Embryonic facial prominence (tissue), 1 donor: ENCODE measurements at regions not wholly inside any gene's neighbourhood (a gene's known extent, or its start where the extent isn't known, plus 50 kb on each side); places are given as distances from the start of the nearest gene placed in this dataset.

Experiments
- DNase-seq: peaks from one replicate; pipeline ENCODE4 v3.0.0-alpha.2; 2016; ENCODE audit errors: extremely low spot score

DNA sequence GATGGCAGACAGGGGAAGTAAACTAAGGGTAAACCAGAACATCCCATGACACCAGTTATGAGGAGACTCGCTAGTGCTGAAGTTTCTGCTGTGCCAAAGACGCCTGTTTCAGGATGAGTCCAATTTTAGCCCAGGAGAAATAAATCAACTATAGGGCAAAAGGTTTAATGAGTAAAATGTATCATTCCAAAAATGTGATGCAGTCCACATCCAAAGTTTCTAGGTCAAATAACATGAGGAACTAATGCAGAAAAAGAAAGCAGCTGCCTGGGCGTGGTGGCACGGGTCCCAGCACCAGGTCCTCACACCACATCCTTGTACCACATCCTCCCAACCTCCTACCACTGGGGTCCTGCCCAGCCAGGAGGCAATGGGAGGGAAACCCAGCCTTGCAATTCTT is 126.9 kb upstream of the CTAGE1 start:
- DNase-seq, result no peak

DNA sequence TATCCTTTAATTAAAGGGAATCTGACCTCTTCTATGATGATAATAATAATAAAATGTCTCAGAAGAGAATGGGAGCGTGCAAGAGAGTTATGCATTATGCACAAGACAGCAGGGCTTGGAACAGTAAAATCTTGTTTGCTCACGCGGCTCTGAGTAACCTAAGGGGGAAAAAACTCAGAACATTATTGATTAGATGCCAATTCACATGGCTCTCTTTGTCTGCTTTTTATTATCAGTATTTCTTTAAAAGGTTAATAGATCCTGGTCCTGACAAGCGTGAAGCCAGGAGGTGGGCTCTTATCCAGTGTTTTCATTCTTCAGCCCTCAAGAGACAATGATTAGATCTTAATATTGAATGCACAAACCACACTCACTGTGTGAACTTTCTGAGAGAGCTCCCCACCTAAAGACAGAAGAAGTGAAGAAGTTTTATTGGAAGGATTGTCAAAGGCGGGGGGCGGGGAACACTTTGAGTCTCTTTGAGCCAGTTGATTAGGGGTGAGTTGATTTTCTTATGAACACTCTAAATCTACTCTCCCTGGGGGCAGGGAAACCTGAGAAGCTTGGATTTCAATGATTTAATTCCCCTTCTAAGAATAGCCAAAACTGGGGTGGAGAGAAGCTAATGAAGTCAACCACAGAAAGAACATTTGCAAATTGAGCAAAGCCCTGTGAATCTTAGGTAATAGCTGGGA is 127.5 kb upstream of the CTAGE1 start:
- no peak for DNase-seq

DNA sequence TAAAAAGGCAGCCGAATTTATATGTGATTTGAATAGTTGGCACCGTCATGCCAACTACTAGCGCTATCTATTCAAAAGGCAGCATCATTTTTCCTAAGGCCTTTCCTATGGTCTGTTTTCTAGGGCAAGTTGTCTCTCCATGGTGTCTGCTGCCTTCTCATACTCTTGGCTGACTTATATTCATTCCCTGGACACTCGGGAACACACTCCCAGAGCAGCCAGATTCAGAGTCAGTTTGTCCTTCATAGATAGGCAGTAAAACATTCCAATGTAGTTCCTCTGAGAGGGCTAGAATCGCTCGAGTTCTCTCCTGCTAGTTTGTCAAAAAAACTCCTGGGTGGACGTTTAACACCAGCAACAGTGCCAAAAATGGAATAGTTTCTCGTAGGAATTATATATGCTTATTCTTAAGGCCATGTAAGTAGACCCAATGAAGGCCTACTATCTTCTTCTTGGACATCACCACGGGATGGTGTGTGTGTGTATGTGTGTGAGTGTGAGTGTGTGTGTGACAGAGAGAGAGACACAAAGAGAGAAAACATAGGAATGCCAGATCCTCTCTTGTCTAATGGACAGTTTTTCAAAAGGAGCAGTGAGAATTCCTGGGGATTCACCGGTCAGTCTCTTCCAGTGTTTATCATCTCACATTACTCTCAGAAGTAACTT is 129.3 kb upstream of the CTAGE1 start:
- no peak for DNase-seq

DNA sequence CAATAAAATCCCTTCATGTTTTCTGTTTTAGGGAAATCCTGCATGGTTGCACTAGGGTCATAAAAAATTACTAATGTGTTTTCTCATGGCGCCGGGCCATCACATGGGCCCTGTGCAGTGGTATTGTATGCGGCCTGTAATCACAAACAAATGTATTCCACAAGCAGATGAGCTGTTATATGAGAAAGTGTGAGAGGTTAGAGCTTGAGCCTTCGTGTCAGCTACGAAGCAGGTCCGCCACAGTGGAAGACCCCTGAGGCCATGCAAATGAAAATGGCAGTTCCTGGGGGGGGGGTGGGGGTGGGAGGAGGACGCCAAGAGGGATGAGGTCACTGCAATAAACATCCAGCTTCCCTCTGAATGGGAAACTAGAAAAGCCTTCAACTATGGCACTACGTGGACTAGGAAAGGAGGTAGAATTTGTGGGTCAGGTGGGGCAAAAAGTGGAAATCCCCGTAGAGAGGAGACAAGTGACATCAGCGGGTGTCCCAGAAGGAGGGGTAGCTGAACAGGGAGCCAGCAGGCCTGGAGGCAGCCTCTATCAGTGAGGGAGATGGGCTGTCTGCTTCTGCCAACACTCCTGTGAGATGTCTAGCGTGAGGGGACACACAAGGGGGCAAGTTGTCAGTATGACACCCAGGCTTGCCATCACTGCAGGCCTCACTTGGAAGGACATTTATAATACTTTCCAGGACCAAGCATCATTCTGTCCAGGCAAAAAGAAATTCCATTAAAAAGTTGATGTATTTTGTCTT is 130.3 kb upstream of the CTAGE1 start:
- DNase-seq, result no peak

GRCh38 chr18:22549260-22549937 is 131.7 kb upstream of the CTAGE1 start:
- DNase-seq, result no peak

DNA sequence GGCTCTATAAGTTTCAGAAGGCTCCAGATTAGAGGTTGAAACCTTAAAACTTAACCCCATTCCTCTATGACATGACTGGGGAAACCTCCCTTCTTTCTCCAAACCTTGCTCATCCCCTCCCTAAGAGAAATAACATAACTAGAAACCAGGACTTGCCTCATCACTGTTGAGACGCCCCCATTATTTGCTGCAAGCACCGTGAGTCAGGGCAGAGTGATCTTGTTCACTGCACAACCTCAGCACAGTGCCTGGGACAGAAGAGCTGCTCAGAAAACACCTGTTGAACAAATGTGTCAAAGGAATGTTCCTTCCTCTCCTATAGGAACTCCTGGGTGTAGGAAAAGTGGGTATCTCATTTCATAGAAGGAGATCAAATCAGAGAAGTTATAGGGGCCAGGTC is 132.7 kb upstream of the CTAGE1 start:
- DNase-seq, result no peak

GRCh38 chr18:22550861-22551260 is 133.1 kb upstream of the CTAGE1 start:
- no peak for DNase-seq

DNA sequence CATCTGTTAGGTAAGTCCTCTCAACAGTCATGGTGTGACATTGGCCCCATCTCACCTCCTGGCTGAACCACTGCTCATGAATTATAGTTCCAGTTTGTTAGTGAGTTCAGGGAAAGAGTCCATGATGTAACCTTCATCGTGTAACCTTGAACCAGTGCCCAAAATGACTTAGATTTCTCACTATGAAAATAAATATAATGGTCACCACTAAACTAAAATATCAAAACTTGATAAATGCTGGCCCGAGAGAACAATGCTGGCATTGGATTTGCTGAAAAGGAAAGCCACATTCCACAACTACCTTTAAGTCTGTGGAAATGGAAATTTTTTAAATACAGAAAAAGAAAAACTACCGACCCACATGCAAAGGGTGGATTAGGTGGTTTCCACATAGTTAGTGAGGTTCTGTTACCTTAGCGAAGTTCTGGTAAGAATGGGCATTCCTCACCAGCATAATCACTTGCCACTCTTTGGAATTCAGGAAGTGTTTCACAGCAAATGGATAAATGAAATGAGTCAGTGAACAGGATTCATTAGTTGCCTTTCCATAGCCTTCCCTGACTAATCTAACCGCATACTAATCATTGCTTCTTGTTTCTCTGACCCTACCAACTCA is 133.9 kb upstream of the CTAGE1 start:
- DNase-seq, result no peak

GRCh38 chr18:22552254-22552653 is 134.5 kb upstream of the CTAGE1 start:
- no peak for DNase-seq

DNA sequence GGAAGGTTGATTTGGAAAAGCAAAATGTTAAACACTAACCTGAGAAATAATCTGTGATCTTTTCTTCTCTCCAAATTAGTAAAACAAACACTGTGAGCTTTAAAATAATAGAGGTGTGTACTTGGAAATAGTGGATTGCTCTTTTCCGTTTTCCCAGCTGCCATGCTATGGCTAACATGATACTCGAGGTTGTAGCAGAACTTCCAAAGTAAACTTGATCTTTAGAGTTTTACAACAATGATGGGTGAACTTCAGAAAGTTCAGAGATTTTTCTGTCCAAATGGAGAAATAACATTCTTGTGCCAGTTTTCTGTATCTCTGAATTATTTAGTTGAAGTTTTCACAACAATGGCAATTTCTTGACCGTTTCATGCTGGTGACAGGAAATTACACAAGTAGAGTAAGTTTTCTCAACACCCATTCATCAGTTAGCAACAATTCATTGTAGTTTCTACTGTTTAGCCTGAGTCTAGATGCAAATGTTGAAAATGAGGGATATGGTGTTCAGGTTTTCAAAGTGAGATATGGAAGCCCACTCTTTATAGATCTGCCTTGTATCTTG is 135.3 kb upstream of the CTAGE1 start:
- no peak for DNase-seq

DNA sequence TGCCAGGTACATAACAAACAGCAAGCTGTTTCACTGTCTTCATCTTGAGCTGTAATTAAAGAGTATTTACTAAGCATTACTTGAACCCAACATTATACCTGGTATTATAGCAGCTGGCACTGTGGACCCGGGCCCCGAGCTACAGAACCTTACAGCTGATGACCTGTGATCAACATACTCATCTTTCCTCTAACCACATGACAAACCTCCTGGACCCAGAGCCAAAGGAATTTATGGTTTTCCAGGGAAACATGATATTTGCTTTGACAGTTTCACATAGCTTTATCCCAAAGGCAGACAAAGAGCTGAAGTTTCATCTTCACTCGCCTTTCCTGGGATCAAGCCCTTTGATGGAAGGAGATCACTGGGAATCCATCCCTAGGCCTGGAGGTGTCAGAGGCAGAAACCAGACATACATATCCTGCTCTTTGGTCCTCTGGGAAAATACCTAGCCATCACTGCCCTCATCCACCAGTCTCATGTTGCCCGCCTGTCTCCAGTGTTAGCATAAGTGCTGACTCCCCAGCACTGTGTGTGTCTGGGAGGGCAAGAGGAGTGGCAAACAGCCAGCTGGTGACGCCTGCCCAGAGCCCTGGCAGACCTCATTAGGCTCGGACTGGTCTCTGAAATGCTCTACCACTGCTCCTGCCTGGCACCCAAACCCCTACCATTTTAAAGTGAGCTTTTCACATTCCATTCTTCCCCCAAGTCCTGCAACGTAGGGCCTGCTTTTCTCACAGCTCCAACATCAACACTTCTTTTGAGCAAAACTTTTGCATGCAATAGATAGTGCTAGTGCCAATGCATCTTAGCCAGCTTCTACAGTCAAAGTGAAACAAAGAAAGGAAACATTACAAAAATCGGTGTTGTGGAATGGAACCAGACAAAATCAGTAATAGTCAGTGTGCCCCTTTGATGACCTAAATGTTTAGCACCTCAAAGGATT is 138.8 kb upstream of the CTAGE1 start:
- DNase-seq, result no peak

GRCh38 chr18:22557168-22557941 is 139.6 kb upstream of the CTAGE1 start:
- no peak for DNase-seq

DNA sequence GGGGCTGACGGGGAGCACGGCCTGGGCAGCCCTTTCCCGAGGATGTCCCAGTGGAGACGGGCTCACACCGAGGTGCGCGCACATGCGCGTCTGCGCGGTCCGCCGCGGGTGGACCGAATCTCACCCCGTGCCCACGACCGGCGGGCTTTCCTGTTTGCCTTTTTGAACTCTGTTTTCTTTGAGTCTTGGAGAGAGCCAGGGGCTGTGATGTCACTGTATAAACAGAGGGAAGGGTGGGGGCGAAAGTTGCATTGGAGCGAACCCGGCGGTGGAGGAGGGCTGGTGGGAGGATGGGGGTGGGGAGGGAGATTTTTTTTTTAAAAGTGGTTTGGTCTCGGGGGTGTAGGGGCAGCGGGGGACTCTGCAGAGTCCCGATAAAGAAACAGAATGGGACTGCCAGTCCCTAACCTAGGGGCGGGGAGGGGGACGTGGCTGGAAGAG is 141.2 kb upstream of the CTAGE1 start:
- DNase-seq, result no peak

DNA sequence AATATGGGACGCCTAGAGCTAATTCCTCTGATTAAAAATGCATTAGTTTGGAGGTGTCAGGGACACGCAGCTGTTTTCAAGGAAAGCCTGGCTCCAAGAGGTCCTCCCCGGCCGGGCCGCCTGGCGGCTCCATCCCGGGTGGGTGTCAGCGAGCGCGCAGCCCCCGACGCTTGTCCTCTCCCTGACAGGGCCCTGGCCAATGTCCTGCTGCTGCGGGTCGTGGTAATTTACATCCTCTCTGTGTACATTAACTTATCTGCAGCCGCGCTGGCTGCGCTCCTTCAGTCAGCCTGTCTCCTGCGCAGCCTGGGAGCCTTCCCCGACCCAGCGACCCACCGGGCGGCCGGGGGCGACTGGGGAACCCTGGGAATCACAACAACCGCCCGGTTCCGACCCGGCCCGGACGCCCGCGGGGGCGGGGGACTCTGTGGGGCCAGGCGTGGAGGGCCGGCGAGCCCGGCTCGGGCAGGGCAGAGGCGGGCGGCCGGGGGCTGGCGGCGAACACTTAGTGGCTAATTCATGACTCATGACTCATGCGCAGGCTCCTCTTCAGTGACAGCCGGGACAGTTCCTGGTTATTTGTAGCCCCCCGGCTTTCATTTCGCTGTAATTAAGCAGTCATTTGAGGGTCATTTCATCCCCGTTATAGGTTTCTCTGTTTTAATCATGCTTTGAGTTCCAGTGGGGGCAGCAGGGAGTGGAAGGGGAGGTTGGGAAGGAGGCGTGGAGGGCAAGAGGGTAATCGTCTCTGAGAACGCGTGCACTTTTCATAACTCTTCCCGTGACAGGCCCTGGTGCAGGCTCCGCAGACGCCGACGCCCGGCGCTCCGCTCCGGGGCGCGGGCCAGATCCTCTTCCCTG is 141.9 kb upstream of the CTAGE1 start:
- no peak for DNase-seq

- no peak for DNase-seq
These were observed 142.5 kb upstream of the CTAGE1 start for GRCh38 chr18:22560275-22560610.

- no peak for DNase-seq
These were observed 143.1 kb upstream of the CTAGE1 start for GRCh38 chr18:22560797-22561196.

DNA sequence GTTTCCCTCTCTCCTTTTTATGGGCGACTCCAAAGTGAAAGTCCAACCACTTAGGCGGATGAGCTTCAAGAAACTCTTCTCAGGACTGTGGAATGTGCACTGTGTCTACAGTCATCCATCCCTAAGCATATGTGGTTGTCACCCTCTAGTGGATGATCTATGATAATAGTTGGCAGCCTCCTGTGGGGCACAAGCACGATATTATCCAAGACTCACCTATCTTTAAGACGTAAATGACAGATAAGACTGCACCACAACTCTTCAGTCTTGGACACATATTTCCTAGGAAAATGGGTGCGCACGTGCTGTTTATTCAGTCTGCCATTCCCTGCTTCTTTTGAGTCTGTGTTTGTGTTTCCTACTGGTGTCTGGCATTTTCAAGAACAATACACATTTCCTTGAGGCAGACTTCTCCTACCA is 145.5 kb upstream of the CTAGE1 start:
- DNase-seq, result peak; percentile 48

DNA sequence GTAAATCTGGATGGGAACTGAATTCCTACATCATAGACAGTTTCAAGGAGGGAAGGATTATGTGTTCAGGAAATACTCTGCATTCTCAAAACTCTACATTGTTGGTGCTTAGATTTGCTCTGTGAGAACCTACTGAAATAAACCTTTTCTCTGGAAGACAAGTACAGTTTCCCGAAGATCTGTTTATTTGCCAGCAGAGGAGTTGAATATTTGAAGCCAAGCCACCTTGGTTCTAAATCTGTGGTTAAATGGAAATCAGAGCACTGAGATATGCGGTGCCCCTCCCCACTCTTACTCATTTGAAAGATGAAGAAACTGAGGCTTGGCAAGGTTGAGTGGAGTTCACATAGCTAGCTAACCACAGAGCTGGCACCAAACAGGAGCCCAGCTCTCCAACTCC is 146.3 kb upstream of the CTAGE1 start:
- no peak for DNase-seq
